IMR-90 (cell line): ENCODE measurements at regions not wholly inside any gene's neighbourhood (a gene's known extent, or its start where the extent isn't known, plus 50 kb on each side); places are given as distances from the start of the nearest gene placed in this dataset.

Experiments used
- CHD1 ChIP-seq: IDR thresholded peaks from 2 replicates; pipeline ENCODE4 v1.6.1; 2012; ENCODE audit warnings: low read depth, low read length, improper control_type of control experiment
- FOS ChIP-seq: fragments of 150-350 bp; IDR thresholded peaks from 2 replicates; pipeline ENCODE4 v1.6.1; 2016; ENCODE audit warnings: low read depth, low read length
- POLR2A ChIP-seq: IDR thresholded peaks from 2 replicates; pipeline ENCODE4 v1.6.1; 2012; ENCODE audit warnings: mild to moderate bottlenecking, low read depth, low read length
- TF ChIP-seq, protein P1 (sequence below): fragments of 150-350 bp; IDR thresholded peaks from 2 replicates; pipeline ENCODE4 v1.6.1; 2017; ENCODE audit warnings: mild to moderate bottlenecking, antibody characterized with exemption, low read length, low read depth

- TF ChIP-seq, protein P1, sequence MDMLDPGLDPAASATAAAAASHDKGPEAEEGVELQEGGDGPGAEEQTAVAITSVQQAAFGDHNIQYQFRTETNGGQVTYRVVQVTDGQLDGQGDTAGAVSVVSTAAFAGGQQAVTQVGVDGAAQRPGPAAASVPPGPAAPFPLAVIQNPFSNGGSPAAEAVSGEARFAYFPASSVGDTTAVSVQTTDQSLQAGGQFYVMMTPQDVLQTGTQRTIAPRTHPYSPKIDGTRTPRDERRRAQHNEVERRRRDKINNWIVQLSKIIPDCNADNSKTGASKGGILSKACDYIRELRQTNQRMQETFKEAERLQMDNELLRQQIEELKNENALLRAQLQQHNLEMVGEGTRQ = no peak
- no peak for TF ChIP-seq CHD1
- TF ChIP-seq FOS = no peak
- TF ChIP-seq POLR2A = no peak
These were observed 871.5 kb downstream of the AMY1C start for GRCh38 chr1:104621221-104621620.
